H1 (cell line): ENCODE measurements at regions not wholly inside any gene's neighbourhood (a gene's known extent, or its start where the extent isn't known, plus 50 kb on each side); places are given as distances from the start of the nearest gene placed in this dataset.

Experiments used
- CEBPB ChIP-seq: IDR thresholded peaks from 2 replicates; pipeline ENCODE4 v1.6.1; 2012; ENCODE audit warnings: low read depth, low read length
- CHD7 ChIP-seq: fragments of 300-600 bp; sonication (generic); IDR thresholded peaks from 2 replicates; pipeline ENCODE4 v1.7.1; 2012; ENCODE audit warnings: low read length, moderate library complexity, mild to moderate bottlenecking, inconsistent platforms; ENCODE audit not compliant: insufficient replicate concordance
- GABPA ChIP-seq: IDR thresholded peaks from 2 replicates; pipeline ENCODE4 v1.6.1; 2011; ENCODE audit warnings: mild to moderate bottlenecking, low read length, moderate library complexity, borderline replicate concordance; ENCODE audit not compliant: insufficient read depth
- HDAC2 ChIP-seq, 2 experiments: fragments of 300-600 bp in 1 of 2; sonication (generic) in 1 of 2; IDR thresholded peaks; 2 replicates each; pipeline ENCODE4 v1.6.1; 2011 to 2012; ENCODE audit warnings: low read depth in 2 of 2, low read length in 2 of 2, mild to moderate bottlenecking in 2 of 2, moderate library complexity in 2 of 2, borderline replicate concordance in 1 of 2, inconsistent platforms in 1 of 2
- JUND ChIP-seq: IDR thresholded peaks from 2 replicates; pipeline ENCODE4 v1.6.1; 2011; ENCODE audit warnings: mild to moderate bottlenecking, improper control_type of control experiment, low read length
- KDM4A ChIP-seq: IDR thresholded peaks from one replicate; pipeline ENCODE4 v1.7.1; 2012; ENCODE audit warnings: low read depth, mild to moderate bottlenecking, moderate library complexity, low read length, inconsistent platforms; ENCODE audit not compliant: severe bottlenecking
- KDM5A ChIP-seq: fragments of 200-600 bp; IDR thresholded peaks from 2 replicates; pipeline ENCODE4 v1.7.1; 2012; ENCODE audit warnings: mild to moderate bottlenecking, low read length, inconsistent platforms, mixed read lengths
- RAD21 ChIP-seq, 2 experiments: IDR thresholded peaks in 1 of 2; conservative IDR thresholded peaks in 1 of 2; 2 replicates each; pipeline ENCODE4 v1.6.1; 2011; ENCODE audit warnings: low read depth in 2 of 2, low read length in 2 of 2, improper control_type of control experiment in 1 of 2, inconsistent platforms in 1 of 2, mild to moderate bottlenecking in 1 of 2, moderate library complexity in 1 of 2
- SIN3A ChIP-seq, 2 experiments: IDR thresholded peaks in 1 of 2; conservative IDR thresholded peaks in 1 of 2; 2 replicates each; pipeline ENCODE4 v1.6.1; 2011 to 2012; ENCODE audit warnings: low read length in 2 of 2, improper control_type of control experiment in 1 of 2, low read depth in 1 of 2, mild to moderate bottlenecking in 1 of 2
- SIX5 ChIP-seq: IDR thresholded peaks from 2 replicates; pipeline ENCODE4 v1.6.1; 2011; ENCODE audit warnings: mild to moderate bottlenecking, low read depth, low read length
- TAF7 ChIP-seq: optimal IDR thresholded peaks from 2 replicates; pipeline ENCODE3; 2011; ENCODE audit warnings: low read depth, mild to moderate bottlenecking, inconsistent platforms, low read length, moderate library complexity, borderline replicate concordance

- TF ChIP-seq CHD7 (no peak), HDAC2 (IDR thresholded peaks at IDR 0.05; ENCODE audit: borderline replicate concordance in 1 of 2, low read depth in 2 of 2, low read length in 2 of 2) (no peak), SIN3A (conservative IDR thresholded peaks at IDR 0.05 in 1 of 2, IDR thresholded peaks at IDR 0.05 in 1 of 2; ENCODE audit: low read depth in 1 of 2, low read length in 2 of 2) (no peak), SIX5 (no peak), GABPA (no peak), RAD21 (IDR thresholded peaks at IDR 0.05 in 1 of 2, conservative IDR thresholded peaks at IDR 0.05 in 1 of 2; ENCODE audit: low read depth in 2 of 2, low read length in 2 of 2) (no peak), JUND (no peak), TAF7 (no peak), CEBPB (no peak), KDM4A (no peak), KDM5A (no peak)
Measured at GRCh38 chr5:167852515-167852914, 438.9 kb upstream of the WWC1 start (continued).
